ENCODE measurements at regions not wholly inside any gene's neighbourhood (a gene's known extent, or its start where the extent isn't known, plus 50 kb on each side); places are given as distances from the start of the nearest gene placed in this dataset.

- TF ChIP-seq CUX1 (IDR thresholded peaks at IDR 0.05; ENCODE audit: insufficient replicate concordance, low read depth, low read length): no peak
- TF ChIP-seq SIN3A (IDR thresholded peaks at IDR 0.05; ENCODE audit: low read depth, low read length): no peak
- TF ChIP-seq CHD1 (IDR thresholded peaks at IDR 0.05; ENCODE audit: low read depth, low read length): no peak
- TF ChIP-seq MYC (IDR thresholded peaks at IDR 0.05; ENCODE audit: insufficient read depth, insufficient read length, insufficient replicate concordance, low read length, severe bottlenecking): no peak
- TF ChIP-seq SRF (IDR thresholded peaks at IDR 0.05; ENCODE audit: low read depth in 2 of 2, low read length in 2 of 2): no peak
- no peak for TF ChIP-seq CTCF (IDR thresholded peaks at IDR 0.05 in 2 of 3, conservative IDR thresholded peaks at IDR 0.05 in 1 of 3; ENCODE audit: control insufficient read depth in 2 of 3, extremely low read depth in 1 of 3, insufficient read depth in 1 of 3, low read depth in 3 of 3, low read length in 3 of 3)
- no peak for TF ChIP-seq JUND (IDR thresholded peaks at IDR 0.05; ENCODE audit: low read depth, low read length)
- TF ChIP-seq MXI1 (IDR thresholded peaks at IDR 0.05; ENCODE audit: low read depth, low read length): no peak
- no peak for TF ChIP-seq IRF3 (IDR thresholded peaks at IDR 0.05)
- no peak for TF ChIP-seq E2F4 (IDR thresholded peaks at IDR 0.05; ENCODE audit: low read depth, low read length)
These were observed 404.5 kb downstream of the PDCD6IP start for GRCh38 chr3:34202975-34203374.
